SH-SY5Y (cell line): ENCODE measurements at regions not wholly inside any gene's neighbourhood (a gene's known extent, or its start where the extent isn't known, plus 50 kb on each side); places are given as distances from the start of the nearest gene placed in this dataset.

ENCODE experiments used
- GATA2 ChIP-seq: IDR thresholded peaks from 2 replicates; pipeline ENCODE4 v1.6.1; 2011; ENCODE audit warnings: mild to moderate bottlenecking, low read depth, low read length
- GATA3 ChIP-seq: IDR thresholded peaks from 2 replicates; pipeline ENCODE4 v1.6.1; 2011; ENCODE audit warnings: low read depth, mild to moderate bottlenecking, low read length, moderate library complexity

DNA sequence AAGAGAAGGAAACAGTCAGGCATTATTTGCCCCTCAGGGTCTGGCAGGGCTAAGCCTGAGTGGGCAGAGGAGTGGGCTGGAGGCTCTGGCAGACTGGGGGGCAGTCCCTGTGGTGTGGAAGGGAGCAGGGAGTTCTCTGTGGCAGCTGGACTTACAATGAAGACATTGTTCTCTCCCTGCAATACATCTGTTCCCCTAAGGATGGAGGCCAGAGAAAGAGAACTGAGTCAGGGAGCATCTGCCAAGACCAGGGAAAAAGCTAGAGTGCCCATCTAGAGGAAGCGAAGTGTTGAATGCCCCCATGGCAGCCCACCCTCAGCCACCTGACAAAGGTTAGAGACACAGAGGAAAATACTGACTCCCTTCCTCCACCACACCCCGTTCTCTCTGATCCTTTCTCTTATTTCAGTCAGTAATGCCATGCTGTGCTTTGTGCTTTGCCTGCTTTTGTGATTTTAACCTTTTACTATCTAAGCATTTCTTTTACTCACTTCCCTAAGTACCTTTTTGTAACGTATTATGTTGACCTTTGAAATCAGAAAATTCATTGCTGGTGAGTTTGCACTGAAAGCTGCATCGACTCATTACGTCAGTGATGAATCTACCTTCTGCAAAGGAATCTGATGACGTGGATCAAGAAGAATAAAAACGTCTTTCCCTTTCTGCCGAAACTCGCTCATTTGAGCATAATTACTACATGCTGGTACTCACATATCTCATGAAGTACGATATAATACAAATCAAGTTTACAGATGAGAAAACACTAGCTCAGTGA lies 76.0 kb downstream of the ACTL7B start:
- TF ChIP-seq GATA3, result no peak
- TF ChIP-seq GATA2, result no peak

DNA sequence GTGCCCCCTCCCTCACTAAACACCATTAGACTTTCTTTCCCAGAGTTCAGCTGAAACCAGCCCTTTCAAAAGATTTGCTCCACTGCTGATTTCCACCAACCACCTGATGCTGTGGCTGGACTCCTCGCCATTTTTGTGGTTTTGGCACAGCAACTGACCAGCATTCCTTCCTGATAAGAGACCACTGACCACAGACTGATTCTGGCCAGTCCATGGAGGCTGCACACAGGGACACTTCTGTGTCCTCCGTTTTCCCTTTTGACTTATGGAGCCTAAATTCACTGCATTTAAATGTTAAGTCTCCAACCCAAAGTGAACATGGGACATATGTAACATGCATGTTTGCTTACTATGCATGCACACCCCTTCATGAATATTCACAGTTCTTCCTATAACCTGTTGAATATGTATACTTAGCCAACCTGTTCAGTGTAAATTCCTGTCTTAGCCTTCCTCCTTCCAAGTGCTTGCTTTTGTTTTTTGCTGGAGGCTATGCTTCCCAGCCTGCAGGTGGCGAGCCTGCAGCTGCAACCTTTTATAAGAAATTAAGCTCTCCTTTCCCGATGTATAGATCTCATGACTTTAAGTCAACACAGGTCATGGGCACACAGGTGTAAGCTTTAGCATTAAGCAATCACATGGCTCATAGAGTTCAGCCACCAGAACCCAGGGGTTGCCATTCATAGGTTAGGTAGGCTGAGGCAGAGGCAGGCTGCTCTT lies 78.7 kb downstream of the ACTL7B start:
- TF ChIP-seq GATA3, result no peak
- TF ChIP-seq GATA2, result no peak

DNA sequence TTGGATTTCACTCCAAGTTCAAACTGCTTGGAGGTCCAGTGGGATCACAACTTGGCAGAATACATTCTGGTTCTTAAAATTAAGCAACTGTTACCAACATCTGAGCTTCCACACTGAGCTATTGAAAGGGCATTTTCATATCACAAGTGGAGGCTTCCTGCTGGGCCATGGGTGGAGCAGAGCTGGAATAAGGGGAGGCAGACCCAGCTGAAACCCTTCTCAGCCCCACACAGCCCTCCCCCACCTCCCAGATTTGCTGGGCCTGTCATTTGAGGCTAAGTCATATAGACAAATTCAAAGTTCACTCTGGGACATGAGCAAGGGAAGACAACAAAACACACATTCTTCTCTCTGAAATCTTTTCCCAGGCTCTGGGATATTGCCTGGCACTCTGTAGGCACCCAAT lies 79.9 kb downstream of the ACTL7B start:
- TF ChIP-seq GATA3, result no peak
- TF ChIP-seq GATA2, result no peak

DNA sequence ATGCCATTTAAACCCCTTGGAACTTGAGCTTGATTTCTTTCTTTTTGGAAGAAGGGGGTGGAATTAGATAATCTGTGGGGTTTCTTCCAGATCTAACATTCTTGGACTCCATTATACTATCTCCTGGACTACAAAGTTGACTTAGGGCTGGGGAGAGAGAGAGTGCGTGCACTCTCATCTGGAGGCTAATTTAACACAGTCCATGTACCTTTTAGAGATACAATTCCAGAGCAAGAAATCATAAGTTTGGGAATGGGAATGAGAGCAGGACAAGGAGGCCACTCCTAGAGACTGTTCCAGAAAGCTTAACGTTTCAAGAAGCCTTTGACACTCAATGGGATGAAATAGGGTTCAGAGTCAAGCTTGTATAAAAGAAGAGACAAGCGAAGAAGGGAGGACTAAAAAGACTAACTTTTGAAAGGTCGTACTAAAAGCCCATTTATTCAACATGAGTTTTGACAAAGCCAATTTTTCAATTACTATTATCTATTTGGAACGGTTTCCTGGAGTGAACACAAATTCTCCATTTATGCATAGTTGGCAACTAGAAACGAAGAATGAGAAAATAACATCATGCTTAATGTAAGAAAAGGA lies 83.4 kb downstream of the ACTL7B start:
- TF ChIP-seq GATA2 (no peak), GATA3 (no peak)

DNA sequence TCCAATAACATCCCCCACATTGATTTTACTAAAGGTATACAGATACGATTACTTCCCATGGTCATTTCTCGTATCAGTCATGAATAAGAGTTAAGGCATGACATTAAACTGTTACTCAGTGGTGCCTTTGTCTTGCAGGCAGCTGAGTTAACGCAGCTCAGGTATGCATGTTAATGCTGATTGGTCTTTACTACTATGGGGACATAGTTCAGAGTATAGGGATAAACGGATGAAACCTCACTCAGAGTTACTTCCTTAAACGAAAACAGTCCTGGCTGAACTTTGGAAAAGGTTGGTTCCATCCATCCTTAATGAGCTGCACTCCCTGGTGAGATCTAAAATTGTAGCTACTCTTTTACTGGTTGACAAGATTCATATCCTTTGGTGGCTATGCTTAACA lies 87.0 kb downstream of the ACTL7B start:
- TF ChIP-seq GATA3 (no peak), GATA2 (no peak)

DNA sequence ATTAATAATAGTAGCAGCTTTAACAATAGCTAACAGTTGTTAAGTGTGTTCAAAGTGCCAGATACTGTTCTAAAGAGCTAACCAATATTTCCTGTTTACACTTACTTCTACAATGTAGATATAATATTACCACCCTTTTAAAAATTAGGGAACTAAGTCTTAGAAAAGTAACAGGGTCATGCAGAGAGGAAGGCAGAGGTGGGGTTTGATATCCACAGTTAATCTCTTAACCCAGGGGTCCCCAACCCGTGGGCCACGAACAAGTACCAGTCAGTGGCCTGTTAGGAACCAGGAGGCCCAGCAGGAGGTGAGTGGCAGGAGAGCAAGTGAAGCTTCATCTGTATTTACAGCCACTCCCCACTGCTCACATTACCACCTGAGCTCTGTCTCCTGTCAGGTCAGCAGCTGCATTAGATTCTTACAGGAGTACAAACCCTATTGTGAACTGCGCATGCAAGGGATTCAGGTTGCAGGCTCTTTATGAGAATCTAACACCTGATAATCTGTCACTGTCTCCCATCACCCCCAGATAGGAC lies 89.1 kb downstream of the ACTL7B start:
- TF ChIP-seq GATA2 (no peak), GATA3 (no peak)

DNA sequence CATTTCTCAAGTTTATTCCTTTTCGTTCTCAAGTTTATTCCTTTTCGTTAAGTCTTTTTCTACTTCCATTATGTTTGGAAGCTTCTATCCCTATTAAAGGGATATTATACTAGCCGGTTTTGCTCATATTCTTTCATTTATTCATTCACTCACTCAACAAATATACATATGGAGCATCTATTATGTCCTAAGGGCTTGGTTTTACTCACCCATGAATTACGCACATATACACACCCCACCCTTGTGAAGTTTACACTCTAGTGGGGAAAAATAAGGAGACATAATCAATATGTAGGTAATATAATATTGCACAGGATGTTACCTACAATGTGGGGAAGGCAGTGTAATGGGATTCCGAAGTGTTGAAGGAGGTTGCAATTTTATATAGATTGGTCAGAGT lies 90.5 kb downstream of the ACTL7B start:
- TF ChIP-seq GATA2, result no peak
- TF ChIP-seq GATA3, result no peak

DNA sequence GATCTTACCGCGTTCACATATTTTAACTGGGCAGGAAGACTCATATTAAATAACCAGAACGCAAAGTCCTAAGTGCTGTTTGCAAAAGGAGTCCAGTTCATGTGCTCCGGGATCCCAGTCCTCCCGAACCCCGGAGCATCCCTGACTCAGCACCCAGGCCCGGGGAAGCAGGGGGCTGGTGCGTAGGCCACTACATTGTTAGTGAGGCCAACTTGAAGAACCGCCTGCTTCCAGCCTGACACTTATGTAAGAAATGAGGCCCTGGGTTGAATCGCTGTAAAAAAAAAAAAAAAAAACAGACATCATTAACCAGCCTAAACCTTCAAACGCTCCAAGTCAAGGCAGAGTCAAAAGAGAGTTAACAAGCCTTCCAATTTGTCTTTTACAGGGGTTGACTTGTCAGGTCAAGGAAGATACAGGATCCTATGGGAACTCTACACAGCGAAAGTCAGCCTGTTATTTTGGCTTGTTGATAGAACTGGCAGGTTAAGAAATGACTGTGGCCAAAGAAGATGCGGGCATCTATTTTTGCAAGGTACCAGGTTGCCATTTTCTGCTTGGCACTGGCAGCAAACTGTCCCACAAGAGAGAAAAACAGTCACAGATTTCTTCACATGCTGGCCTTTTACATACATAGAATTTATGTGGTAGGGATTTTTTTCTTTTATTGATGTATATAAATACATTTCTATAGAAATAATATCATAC lies 93.3 kb downstream of the ACTL7B start:
- TF ChIP-seq GATA2 (no peak), GATA3 (no peak)

DNA sequence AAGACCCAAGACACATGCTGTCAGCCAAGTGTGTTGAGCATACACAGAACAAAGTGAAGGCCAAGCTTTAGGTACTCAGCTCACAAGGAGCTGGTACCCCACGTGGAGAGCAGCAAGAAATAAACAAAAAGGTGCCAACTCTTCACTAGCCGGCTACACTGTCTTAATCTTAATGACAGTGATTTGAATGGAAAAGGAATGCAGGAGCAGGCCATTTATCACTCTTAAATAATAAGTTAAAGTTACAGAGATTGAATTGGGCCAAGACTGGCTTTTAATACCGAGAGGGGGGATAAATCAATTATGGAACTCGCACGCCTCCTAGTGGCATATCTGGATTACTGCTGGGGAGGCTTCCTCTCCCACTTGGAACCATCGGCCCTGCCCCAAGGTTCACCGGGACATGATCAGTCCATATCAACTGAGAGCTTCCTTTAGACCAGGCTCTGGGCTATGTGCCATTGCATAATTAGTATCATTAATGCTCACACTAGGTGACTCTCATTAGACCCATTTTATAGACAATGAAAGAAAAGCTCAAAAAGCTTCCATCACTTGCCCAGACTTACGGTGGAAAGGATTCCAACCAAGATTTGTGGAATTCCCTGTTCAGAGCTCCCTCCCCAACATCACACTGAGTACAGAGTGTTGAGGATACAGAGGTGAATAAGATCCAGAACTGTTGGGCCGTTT lies 94.0 kb downstream of the ACTL7B start:
- no peak for TF ChIP-seq GATA2
- no peak for TF ChIP-seq GATA3

DNA sequence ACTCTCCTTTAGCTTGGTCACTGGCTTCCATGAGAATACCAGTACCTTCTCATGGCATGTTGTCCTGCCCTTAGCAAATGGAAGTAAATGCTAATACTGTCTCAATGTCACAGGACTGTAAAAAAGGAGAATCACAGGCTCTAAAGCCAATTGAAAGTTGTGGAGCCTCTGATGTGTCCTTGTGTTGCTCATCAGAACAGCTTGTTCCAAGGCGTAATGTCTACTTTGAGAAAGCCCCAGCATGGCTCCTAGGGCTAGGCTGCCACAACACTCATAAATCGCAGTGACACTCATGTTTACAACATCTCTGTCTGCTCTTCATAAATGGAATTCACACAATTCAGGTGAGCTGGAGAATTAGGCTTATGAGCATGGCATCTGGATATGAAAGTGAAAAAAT lies 94.9 kb downstream of the ACTL7B start:
- TF ChIP-seq GATA3 (no peak), GATA2 (no peak)

DNA sequence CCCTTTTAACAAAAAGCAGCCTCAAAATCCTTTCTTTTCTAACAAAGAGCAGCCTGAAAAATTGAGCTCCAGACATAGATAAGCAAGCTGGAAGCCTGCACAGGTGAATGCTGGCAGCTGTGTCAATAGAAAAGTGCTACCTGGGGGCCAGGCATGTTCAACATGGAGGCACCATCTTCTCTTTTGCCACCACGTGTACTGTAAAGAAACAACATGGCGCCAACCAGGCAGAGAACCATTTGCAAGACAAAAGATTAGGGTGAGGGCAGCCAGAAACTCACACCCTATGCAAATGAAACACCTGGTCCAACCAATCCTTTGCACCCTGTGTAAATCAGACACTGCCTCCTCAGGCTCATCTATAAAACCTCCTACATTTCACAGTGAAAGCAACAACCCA lies 96.0 kb downstream of the ACTL7B start:
- TF ChIP-seq GATA3, result no peak
- no peak for TF ChIP-seq GATA2

DNA sequence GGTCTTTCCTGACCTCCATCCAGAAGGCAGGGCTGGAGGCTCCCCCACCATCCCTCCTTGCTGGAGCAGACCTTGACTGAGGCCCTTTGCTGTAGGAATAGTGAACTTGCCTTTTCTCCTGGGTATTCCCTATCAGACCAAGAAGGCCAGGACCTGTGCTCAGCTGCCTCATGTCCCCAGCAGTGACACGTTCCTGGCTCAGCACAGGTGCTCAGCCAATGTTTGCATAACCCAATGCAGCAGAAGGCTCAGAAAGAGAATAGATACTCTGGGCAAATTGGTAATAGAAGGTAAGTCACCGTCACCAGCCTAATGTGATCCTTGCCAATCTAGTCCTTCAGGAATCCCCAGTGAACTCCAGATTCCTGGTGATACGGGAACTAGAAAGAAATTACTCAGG lies 96.4 kb downstream of the ACTL7B start:
- no peak for TF ChIP-seq GATA3
- TF ChIP-seq GATA2, result no peak

DNA sequence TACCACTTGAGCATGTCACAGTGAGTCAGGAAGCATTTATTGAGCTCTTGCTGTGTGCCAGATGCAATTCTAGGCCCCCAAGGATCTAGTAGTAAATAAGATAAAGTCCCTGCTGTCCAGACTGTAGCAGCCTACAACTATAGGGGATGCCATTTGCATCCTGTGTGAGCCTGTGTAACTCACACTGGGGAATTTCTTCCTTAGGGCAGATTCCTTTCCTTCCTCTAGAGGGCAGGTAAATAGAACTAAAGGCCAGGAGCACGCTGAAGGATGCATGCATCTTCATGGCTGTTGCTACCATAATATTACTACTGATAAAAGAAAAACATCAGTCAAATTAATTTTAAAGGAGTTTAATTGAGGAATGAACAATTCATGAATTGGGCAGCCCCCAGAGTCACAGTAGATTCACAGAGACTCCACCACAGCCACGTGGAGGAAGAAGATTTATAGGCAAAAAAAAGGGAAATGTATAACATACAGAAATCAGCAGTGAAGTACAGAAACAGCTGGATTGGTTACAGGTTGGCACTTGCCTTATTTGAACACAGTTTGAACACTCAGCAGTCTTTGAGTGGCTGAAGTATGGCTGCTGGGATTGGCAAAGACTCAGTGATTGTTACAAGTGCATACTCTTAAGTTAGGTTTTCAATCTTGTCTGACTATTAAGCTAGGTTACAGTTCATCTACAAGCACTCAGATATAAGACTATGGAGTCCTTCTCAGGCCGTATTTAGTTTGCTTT lies 98.9 kb downstream of the ACTL7B start:
- TF ChIP-seq GATA2 (no peak), GATA3 (no peak)
